CD8-positive, alpha-beta memory T cell (primary cell): ENCODE measurements at regions not wholly inside any gene's neighbourhood (a gene's known extent, or its start where the extent isn't known, plus 50 kb on each side); places are given as distances from the start of the nearest gene placed in this dataset.
"Not testable (repeated sequence)": the region's sequence is repeated elsewhere in the genome, so short reads cannot be mapped to it uniquely, and the experiment has no call there.

Source experiments
- CTCF ChIA-PET: fragments of 350-600 bp; sonication (Branson Sonifier 250); formaldehyde crosslinking; loops from one replicate; lab custom pipeline; 2021; ENCODE audit warnings: antibody characterized with exemption; lab: Charles Lee
- POLR2A ChIA-PET: fragments of 350-600 bp; sonication (Branson Sonifier 250); formaldehyde crosslinking; loops from one replicate; lab custom pipeline; 2021; ENCODE audit warnings: antibody characterized with exemption; lab: Charles Lee
- DNase-seq, 5 donors: peaks; one replicate each; pipeline versions ENCODE4 v3.0.0 to v3.0.0-alpha.2; 2020 to 2022; ENCODE audit warnings: mixed read lengths in 1 of 5
- H3K27ac ChIP-seq: one replicate; pipeline ENCODE4 v1.7.0; 2013; ENCODE audit warnings: low read depth, mild to moderate bottlenecking, low read length, moderate library complexity
- H3K27me3 ChIP-seq: 2 replicates; pipeline ENCODE4 v1.7.0; 2013; ENCODE audit warnings: low read length, mild to moderate bottlenecking; ENCODE audit not compliant: insufficient read depth, poor library complexity, severe bottlenecking
- H3K36me3 ChIP-seq: 2 replicates; pipeline ENCODE4 v1.7.0; 2013; ENCODE audit warnings: mild to moderate bottlenecking, low read length, moderate library complexity; ENCODE audit not compliant: insufficient read depth
- H3K4me1 ChIP-seq: 2 replicates; pipeline ENCODE4 v1.7.0; 2013; ENCODE audit warnings: mild to moderate bottlenecking, low read length, moderate library complexity; ENCODE audit not compliant: insufficient read depth
- H3K4me3 ChIP-seq: 2 replicates; pipeline ENCODE4 v1.7.0; 2013; ENCODE audit warnings: mild to moderate bottlenecking, low read length
- H3K9me3 ChIP-seq: 2 replicates; pipeline ENCODE4 v1.7.0; 2013; ENCODE audit warnings: mild to moderate bottlenecking, low read length
- H3K27ac Mint-ChIP-seq, 8 donors: one replicate each; pipeline ENCODE4 v1.8.0; 2020 to 2021; ENCODE audit warnings: mixed read lengths in 8 of 8, mild to moderate bottlenecking in 6 of 8, inconsistent platforms in 3 of 8, moderate library complexity in 3 of 8
- H3K27me3 Mint-ChIP-seq, 2 donors: one replicate each; pipeline ENCODE4 v1.8.0; 2020 to 2021; ENCODE audit warnings: mixed read lengths in 2 of 2, mild to moderate bottlenecking in 1 of 2, moderate library complexity in 1 of 2
- H3K36me3 Mint-ChIP-seq, 3 donors: one replicate each; pipeline ENCODE4 v1.8.0; 2020 to 2021; ENCODE audit warnings: mixed read lengths in 3 of 3, inconsistent platforms in 1 of 3, mild to moderate bottlenecking in 1 of 3
- H3K4me1 Mint-ChIP-seq, 3 donors: one replicate each; pipeline ENCODE4 v1.8.0; 2020 to 2021; ENCODE audit warnings: mixed read lengths in 3 of 3, inconsistent platforms in 1 of 3, mild to moderate bottlenecking in 1 of 3
- H3K4me3 Mint-ChIP-seq, 7 donors: one replicate each; pipeline ENCODE4 v1.8.0; 2020 to 2021; ENCODE audit warnings: mixed read lengths in 7 of 7, mild to moderate bottlenecking in 6 of 7, moderate library complexity in 4 of 7, inconsistent platforms in 2 of 7
- H3K9me3 Mint-ChIP-seq, 5 donors: one replicate each; pipeline ENCODE4 v1.8.0; 2020 to 2022; ENCODE audit warnings: mixed read lengths in 5 of 5, mild to moderate bottlenecking in 3 of 5, moderate library complexity in 2 of 5, inconsistent platforms in 1 of 5

DNA sequence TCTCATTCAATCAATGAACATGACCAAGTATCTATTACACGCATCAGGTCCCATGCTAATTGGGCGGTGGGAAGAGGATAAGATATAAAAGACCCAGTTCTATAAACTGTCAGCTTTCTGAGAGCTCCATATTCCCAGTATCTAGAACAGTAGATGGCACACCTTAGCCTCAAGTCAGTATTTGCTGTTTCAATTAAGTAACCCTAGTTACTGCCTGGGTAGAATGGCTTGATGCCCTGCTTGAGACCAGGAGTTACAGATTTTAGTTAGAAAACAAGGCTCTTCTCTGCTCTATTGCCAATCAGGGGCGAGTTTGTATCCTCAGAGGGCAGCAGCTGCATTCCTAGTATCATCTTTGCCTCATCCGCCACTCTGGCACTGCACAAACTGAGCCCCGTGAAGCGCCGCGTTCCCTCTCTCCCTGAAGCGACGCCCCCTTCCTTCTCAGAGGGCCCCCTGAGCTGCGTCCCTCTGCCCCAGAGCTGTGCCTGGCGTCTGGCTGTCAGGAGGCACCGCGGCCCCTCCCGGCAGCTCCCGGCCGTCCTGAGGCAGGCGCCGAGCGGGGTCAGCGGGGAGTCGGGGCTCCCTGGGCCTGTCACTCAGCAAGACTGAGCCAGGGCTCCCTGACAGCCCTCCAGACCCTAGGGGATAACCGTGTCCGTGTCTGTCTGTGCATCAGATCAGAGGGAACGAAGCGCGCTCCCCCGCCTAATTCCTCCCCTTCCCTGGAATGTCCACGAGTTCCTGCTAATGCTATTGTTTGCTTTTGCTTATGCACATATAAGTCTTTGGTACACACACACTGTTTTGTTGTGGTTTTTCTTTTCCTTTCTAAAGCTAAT lies 212.4 kb upstream of the TTC29 start:
- Histone ChIP-seq H3K9me3 (no peaks in the 10 kb centered on the region), H3K27me3 (peaks cover 5% of the 10 kb centered on the region), H3K4me3 (no peak overlapping the region), H3K36me3 (no peaks in the 10 kb centered on the region), H3K27ac (no peak overlapping the region), H3K4me1 (no peaks in the 10 kb centered on the region)
- DNase-seq, result no peak
- H3K4me1 Mint-ChIP-seq, result peaks cover 0 to 13% (median 0%) of the 10 kb centered on the region in 3 donors
- H3K4me3 Mint-ChIP-seq, result peak overlapping the region in 1 of 7 donors; percentile 8
- ChIA-PET CTCF (no interaction called here), POLR2A (no interaction called here)
- H3K27me3 Mint-ChIP-seq, result peaks cover 20 to 42% of the 10 kb centered on the region in 2 donors
- H3K9me3 Mint-ChIP-seq, result no peaks in the 10 kb centered on the region
- H3K27ac Mint-ChIP-seq, result no peak overlapping the region
- H3K36me3 Mint-ChIP-seq, result no peaks in the 10 kb centered on the region

DNA sequence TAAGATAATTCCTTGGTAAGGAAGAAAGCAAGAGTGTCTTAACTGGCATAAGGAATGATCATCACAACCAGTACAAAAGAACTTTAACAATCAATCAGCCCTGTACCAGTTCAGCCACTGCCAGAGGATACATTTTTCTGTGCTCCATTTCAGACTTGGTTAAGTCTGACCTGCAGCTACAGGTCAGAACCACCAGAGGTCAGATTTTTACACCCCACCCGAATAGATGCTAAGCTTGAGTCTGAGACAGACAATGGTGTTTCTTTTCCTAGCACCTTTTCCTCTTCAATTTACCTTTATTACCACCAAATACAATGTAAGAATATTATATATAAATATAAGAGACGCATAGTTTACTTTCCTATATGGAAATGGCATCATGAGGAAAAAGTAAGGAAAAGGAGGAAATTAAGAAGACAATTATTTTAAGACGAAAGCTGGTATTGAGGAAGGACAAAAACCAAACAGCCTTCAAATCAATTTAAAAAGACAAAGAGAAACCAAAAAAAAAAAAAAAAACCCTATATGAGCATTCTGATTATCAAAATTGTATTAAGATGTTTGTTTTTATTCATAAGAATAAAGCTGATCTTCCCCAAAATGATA lies 215.3 kb upstream of the TTC29 start:
- H3K4me3 Mint-ChIP-seq, result no peak overlapping the region
- Histone ChIP-seq H3K27me3 (peaks cover 5% of the 10 kb centered on the region), H3K36me3 (no peaks in the 10 kb centered on the region), H3K27ac (no peak overlapping the region), H3K9me3 (no peaks in the 10 kb centered on the region), H3K4me1 (no peaks in the 10 kb centered on the region), H3K4me3 (no peak overlapping the region)
- peaks cover 17 to 31% of the 10 kb centered on the region in 2 donors for H3K27me3 Mint-ChIP-seq
- no peak overlapping the region for H3K27ac Mint-ChIP-seq
- no peaks in the 10 kb centered on the region for H3K9me3 Mint-ChIP-seq
- no peaks in the 10 kb centered on the region for H3K36me3 Mint-ChIP-seq
- DNase-seq, result no peak
- H3K4me1 Mint-ChIP-seq, result peaks cover 0 to 13% (median 0%) of the 10 kb centered on the region in 3 donors
- CTCF ChIA-PET, result no interaction called here
- POLR2A ChIA-PET, result no interaction called here

- H3K27ac ChIP-seq, result no peak overlapping the region
Measured at GRCh38 chr4:147163311-147163710, 217.6 kb upstream of the TTC29 start.

DNA sequence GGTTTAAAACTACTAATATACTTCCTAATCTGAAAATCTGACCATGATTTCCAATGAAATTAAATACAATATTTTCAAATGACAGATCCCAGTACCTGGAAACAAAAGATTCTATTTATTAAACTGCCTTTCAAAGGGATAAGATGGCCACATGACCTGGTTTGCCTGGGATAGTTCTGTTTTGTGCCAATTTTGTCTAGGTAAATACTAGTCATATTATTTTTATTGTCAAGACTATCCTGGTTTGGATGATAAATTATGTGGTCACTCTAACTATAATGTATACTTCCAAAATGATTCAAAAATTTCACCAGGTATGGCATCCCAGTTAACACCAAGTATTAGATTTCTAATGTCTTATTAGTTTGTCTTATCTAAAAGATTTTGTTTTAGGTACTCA lies 222.5 kb upstream of the TTC29 start:
- CTCF ChIA-PET, H3K27me3 Mint-ChIP-seq, POLR2A ChIA-PET, H3K27ac Mint-ChIP-seq, H3K36me3 Mint-ChIP-seq, H3K27me3 ChIP-seq, H3K9me3 Mint-ChIP-seq, H3K4me3 ChIP-seq, H3K4me3 Mint-ChIP-seq, H3K27ac ChIP-seq, H3K9me3 ChIP-seq, H3K4me1 Mint-ChIP-seq, DNase-seq, H3K4me1 ChIP-seq, H3K36me3 ChIP-seq: not testable (repeated sequence)

More at GRCh38 chr4:147163311-147163710, 217.6 kb upstream of the TTC29 start:
- POLR2A ChIA-PET, result no interaction called here
- H3K4me1 Mint-ChIP-seq, result peaks cover 0 to 4% (median 0%) of the 10 kb centered on the region in 3 donors
- no peak overlapping the region for H3K4me3 Mint-ChIP-seq
- DNase-seq, result no peak
- Histone ChIP-seq H3K4me3 (no peak overlapping the region), H3K4me1 (no peaks in the 10 kb centered on the region), H3K9me3 (no peaks in the 10 kb centered on the region), H3K36me3 (no peaks in the 10 kb centered on the region), H3K27me3 (peaks cover 4% of the 10 kb centered on the region)
- peaks cover 3 to 11% of the 10 kb centered on the region in 2 donors for H3K27me3 Mint-ChIP-seq
- H3K9me3 Mint-ChIP-seq, result no peaks in the 10 kb centered on the region
- H3K36me3 Mint-ChIP-seq, result no peaks in the 10 kb centered on the region
- CTCF ChIA-PET, result no interaction called here
- no peak overlapping the region for H3K27ac Mint-ChIP-seq

- no peak overlapping the region for H3K27ac Mint-ChIP-seq
- H3K4me3 Mint-ChIP-seq, result no peak overlapping the region
- POLR2A ChIA-PET, result no interaction called here
- Histone ChIP-seq H3K9me3 (no peaks in the 10 kb centered on the region), H3K4me1 (no peaks in the 10 kb centered on the region), H3K4me3 (no peak overlapping the region), H3K36me3 (no peaks in the 10 kb centered on the region), H3K27me3 (no peaks in the 10 kb centered on the region), H3K27ac (no peak overlapping the region)
- DNase-seq, result no peak
- no peaks in the 10 kb centered on the region for H3K36me3 Mint-ChIP-seq
- H3K4me1 Mint-ChIP-seq, result no peaks in the 10 kb centered on the region
- H3K9me3 Mint-ChIP-seq, result no peaks in the 10 kb centered on the region
- H3K27me3 Mint-ChIP-seq, result peaks cover 2 to 6% of the 10 kb centered on the region in 2 donors
- CTCF ChIA-PET, result no interaction called here
Measured at GRCh38 chr4:147173322-147173721, 227.7 kb upstream of the TTC29 start.

DNA sequence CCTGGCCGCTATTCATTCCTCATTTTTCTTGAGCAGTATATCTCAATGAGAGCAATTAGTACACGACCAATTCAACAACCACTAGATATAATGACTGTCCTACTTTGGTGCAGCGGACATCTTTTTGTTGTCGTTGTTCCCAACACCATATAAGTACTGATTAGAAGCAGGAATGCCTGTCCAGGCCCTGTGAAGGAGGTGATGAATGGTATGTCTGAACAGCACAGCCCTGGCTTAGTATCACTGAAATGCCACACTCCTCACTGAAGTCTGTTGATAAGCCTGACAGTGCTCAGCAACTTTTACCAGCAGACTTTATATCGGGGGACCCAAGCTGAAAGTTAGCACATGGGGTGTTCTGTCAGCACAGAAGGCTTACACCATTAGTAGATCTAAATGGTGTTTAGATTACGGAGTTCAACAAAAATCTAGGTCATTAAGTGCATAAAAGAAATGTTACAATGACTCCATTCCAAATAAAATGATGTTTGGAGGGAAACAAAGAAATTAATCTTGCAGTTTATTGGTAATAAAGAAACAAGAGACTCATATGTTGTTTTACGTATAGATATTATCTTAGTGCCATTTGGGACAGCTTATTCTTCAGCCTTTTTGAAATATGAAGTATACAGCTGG lies 228.3 kb upstream of the TTC29 start:
- Histone ChIP-seq H3K27ac (no peak overlapping the region), H3K9me3 (no peaks in the 10 kb centered on the region), H3K27me3 (no peaks in the 10 kb centered on the region), H3K36me3 (no peaks in the 10 kb centered on the region), H3K4me1 (no peaks in the 10 kb centered on the region), H3K4me3 (no peak overlapping the region)
- POLR2A ChIA-PET, result no interaction called here
- no peaks in the 10 kb centered on the region for H3K36me3 Mint-ChIP-seq
- H3K9me3 Mint-ChIP-seq, result no peaks in the 10 kb centered on the region
- CTCF ChIA-PET, result no interaction called here
- no peak overlapping the region for H3K4me3 Mint-ChIP-seq
- H3K4me1 Mint-ChIP-seq, result no peaks in the 10 kb centered on the region
- DNase-seq, result no peak
- H3K27ac Mint-ChIP-seq, result no peak overlapping the region
- H3K27me3 Mint-ChIP-seq, result peaks cover 0 to 6% of the 10 kb centered on the region in 2 donors

DNA sequence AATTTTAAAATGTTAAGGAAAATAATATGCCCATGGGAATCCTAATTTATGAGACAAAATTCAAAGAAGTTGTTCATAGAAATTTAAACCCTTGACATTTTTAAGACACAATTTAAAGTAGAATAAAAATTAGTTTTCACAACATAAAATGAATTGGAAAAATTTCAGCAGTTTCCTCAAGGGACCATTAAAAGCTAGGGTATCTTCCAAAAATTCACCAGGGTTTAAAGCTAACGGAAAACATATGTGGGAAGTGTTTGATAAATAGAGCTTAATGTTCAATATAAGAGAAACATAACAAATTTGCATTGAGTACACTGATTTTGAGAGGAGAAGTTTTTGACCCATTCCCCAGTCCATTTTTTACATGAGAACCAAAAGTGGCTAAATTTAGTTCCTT lies 228.9 kb upstream of the TTC29 start:
- Histone ChIP-seq H3K4me3 (no peak overlapping the region), H3K27me3 (no peaks in the 10 kb centered on the region), H3K4me1 (no peaks in the 10 kb centered on the region), H3K9me3 (no peaks in the 10 kb centered on the region), H3K27ac (no peak overlapping the region), H3K36me3 (no peaks in the 10 kb centered on the region)
- Mint-ChIP-seq H3K27ac (no peak overlapping the region), H3K4me1 (no peaks in the 10 kb centered on the region), H3K36me3 (no peaks in the 10 kb centered on the region), H3K9me3 (no peaks in the 10 kb centered on the region), H3K27me3 (peaks cover 1 to 6% of the 10 kb centered on the region in 2 donors), H3K4me3 (no peak overlapping the region)
- ChIA-PET POLR2A (no interaction called here), CTCF (no interaction called here)
- DNase-seq, result no peak

- no peak overlapping the region for H3K4me3 ChIP-seq
- no peaks in the 10 kb centered on the region for H3K27me3 ChIP-seq
- H3K4me3 Mint-ChIP-seq, result no peak overlapping the region
- H3K36me3 Mint-ChIP-seq, result no peaks in the 10 kb centered on the region
- POLR2A ChIA-PET, result no interaction called here
- CTCF ChIA-PET, result no interaction called here
- H3K36me3 ChIP-seq, result no peaks in the 10 kb centered on the region
- no peaks in the 10 kb centered on the region for H3K4me1 ChIP-seq
- no peaks in the 10 kb centered on the region for H3K4me1 Mint-ChIP-seq
- no peak for DNase-seq
- no peaks in the 10 kb centered on the region for H3K9me3 ChIP-seq
- H3K9me3 Mint-ChIP-seq, result no peaks in the 10 kb centered on the region
- peaks cover 1 to 6% of the 10 kb centered on the region in 2 donors for H3K27me3 Mint-ChIP-seq
- no peak overlapping the region for H3K27ac ChIP-seq
- no peak overlapping the region for H3K27ac Mint-ChIP-seq
Measured at GRCh38 chr4:147175460-147176025, 229.9 kb upstream of the TTC29 start.
